Fibroblast of the aortic adventitia (primary cell): ENCODE measurements at regions not wholly inside any gene's neighbourhood (a gene's known extent, or its start where the extent isn't known, plus 50 kb on each side); places are given as distances from the start of the nearest gene placed in this dataset.

ENCODE experiments used
- DNase-seq: peaks from one replicate; pipeline ENCODE4 v3.0.0-alpha.2; 2010; ENCODE audit warnings: low read depth
- H3K4me3 ChIP-seq: 2 replicates; pipeline ENCODE4 v1.5.1; 2011; ENCODE audit warnings: low read depth, mild to moderate bottlenecking, control low read depth, low read length, moderate library complexity
- TF ChIP-seq, protein P1 (sequence below): IDR thresholded peaks from 2 replicates; pipeline ENCODE4 v1.5.1; 2011; ENCODE audit warnings: mild to moderate bottlenecking, low read length, control low read depth, inconsistent platforms; ENCODE audit not compliant: insufficient read depth

DNA sequence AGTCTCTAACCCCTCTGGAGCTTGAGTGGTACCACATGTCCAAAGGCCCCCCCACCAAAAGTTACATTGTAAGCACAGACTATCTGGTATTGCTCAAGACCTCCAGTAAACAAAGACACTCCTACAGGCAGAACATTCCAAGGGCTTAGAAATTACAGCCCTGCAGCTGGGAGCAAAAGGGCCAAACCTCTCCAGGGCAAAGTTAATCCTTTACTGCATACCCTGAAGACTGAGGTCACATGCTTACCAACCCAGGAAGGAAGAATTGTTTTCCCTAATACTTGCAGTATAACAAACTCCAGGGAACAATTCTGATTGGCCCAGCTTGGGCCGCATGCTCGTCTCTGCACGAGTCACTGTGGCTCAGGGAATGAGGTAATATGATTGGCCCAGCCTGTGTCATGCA lies 266.1 kb upstream of the NR2F2 start:
- DNase-seq = peak; percentile 31
- no peak overlapping the region for H3K4me3 ChIP-seq
- TF ChIP-seq, protein P1, sequence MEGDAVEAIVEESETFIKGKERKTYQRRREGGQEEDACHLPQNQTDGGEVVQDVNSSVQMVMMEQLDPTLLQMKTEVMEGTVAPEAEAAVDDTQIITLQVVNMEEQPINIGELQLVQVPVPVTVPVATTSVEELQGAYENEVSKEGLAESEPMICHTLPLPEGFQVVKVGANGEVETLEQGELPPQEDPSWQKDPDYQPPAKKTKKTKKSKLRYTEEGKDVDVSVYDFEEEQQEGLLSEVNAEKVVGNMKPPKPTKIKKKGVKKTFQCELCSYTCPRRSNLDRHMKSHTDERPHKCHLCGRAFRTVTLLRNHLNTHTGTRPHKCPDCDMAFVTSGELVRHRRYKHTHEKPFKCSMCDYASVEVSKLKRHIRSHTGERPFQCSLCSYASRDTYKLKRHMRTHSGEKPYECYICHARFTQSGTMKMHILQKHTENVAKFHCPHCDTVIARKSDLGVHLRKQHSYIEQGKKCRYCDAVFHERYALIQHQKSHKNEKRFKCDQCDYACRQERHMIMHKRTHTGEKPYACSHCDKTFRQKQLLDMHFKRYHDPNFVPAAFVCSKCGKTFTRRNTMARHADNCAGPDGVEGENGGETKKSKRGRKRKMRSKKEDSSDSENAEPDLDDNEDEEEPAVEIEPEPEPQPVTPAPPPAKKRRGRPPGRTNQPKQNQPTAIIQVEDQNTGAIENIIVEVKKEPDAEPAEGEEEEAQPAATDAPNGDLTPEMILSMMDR = no peak

DNA sequence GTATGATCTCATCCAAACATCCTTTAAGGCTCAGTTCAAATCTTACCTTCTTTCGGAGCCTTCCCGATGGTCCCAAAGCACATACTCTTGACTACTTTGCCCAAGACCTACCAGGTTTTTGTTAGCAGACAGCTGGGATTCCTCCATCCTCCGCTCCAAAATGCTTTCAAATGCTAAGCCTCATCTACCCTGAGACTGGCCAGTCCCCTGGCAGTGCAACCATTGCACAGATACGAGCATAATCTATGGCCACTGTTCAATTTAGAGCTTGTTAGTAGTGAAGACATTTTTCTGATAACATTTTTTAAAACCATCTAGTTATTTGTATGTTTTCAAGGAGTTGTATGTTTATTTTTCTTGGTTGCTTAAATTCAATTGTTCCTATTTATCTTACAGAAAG lies 264.4 kb upstream of the NR2F2 start:
- DNase-seq = peak; percentile 65
- TF ChIP-seq, protein P1 = no peak
- H3K4me3 ChIP-seq = no peak overlapping the region

- no peak overlapping the region for H3K4me3 ChIP-seq
- TF ChIP-seq, protein P1 = no peak
- DNase-seq = no peak
Observed at GRCh38 chr15:96066852-96067495, 263.5 kb upstream of the NR2F2 start.

DNA sequence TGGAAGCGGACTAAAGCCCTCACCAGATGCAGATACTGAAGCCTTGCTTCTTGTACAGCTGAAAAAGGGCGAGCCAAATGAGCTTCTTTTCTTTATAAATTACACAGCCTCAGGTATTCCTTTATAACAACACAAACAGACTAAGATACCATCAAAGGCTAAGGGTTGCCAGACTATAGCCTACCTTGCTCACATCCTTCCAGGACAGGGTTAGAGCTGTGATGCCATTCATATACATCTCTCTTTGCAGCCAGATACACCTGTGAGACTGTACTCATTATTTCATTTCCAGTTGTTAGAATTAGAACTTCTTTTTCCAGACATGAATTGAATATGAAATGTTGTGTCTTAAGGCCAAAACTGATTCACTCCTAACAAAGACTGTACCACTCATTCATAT lies 262.8 kb upstream of the NR2F2 start:
- no peak for DNase-seq
- TF ChIP-seq, protein P1 = no peak
- H3K4me3 ChIP-seq = no peak overlapping the region

DNA sequence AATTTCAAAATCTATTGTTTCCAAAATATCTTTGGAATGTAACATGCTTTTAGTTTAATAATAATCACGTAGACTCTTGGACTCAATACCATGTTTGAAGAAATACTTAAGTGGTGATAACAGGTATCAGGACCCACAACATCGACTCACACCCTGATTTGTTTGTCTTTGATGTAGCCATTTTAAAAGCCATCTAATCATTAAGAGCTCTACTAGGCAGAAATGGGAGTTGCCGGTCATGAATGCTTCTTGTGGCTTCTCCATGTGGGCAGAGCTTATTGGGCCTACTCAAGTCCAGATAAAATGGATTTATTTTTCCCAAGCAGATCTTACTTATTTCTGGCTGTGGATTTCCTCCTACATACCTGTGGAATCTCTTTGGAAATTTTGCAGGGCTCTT lies 261.6 kb upstream of the NR2F2 start:
- TF ChIP-seq, protein P1 = no peak
- no peak for DNase-seq
- H3K4me3 ChIP-seq = no peak overlapping the region

DNA sequence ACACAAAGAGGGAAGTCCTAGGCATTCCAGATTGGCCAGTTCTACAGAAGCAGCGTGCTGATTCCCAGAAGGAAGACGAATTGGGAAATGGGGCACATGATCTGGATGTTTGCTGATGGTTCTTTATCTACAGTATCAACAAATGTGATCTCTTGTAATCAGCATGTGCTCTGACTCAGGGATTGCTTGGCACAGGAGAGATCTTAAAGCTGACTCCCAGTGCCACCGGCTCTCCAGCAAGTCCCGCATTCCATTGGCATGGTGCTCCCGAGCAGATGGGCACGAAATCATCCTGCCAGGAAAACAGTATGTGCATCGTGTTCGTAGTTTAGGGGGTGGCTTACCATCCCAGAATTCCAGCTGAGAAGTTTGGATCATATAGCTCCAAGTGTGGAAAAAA lies 259.9 kb upstream of the NR2F2 start:
- DNase-seq = peak; percentile 16
- H3K4me3 ChIP-seq = no peak overlapping the region
- TF ChIP-seq, protein P1 = no peak

DNA sequence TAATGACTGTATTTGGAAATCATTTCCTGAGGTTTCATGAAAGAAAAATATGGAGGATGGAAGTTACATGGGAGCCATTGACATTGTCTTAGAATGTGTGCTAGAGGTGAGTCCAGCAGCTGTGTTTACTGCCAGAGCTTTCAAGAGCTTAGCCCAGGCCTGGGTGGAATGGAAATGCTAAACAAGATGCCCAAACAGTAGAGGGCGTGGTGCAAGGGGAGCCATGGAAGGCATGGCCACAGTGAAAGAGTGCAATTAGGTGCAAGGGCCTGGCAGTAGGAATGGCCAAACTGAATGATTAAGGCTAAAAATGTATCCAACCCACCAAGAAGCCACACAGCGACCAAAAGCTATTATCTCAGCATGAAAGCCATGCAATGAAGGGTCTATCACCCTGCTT lies 257.7 kb upstream of the NR2F2 start:
- H3K4me3 ChIP-seq = no peak overlapping the region
- DNase-seq = no peak
- TF ChIP-seq, protein P1 = no peak
